Femur (tissue), 1 donor: ENCODE measurements at regions not wholly inside any gene's neighbourhood (a gene's known extent, or its start where the extent isn't known, plus 50 kb on each side); places are given as distances from the start of the nearest gene placed in this dataset.

Source experiments
- DNase-seq: peaks from one replicate; pipeline ENCODE4 v3.0.0-alpha.2; 2017

GRCh38 chr10:128693493-128694131 lies 567.4 kb upstream of the MKI67 start:
- DNase-seq: no peak

DNA sequence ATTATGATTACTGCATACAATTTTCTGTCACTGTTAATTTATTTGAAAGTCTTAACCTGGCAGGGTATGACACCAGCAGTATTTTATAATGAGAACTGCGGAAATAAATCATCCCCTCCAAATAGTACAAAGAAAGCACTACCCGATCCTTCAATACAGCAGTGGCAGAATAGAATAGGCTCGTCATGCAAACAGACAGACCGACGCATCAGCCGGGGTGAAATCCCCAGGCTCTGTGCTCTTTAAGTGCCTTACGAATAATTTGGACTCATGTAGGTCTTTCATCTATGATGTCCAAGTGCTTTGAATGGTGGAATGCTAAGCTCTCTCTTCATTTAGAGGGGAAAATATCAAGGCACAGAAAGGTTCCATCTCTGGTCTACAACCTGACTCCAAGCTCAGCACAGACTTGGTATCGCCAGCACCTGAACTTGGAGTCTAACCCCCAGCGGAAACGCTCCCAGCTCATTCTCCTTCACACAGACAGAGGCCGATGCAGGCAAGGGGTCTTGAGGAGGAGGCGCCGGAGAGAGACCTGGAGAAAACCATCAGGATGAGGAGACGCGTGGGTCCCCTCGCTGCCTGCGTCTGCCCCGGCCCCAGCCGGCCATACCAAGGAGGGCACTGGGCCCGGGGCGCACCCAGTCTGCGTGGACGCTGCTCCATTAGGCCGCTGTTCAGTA lies 568.1 kb upstream of the MKI67 start:
- DNase-seq: no peak

- no peak for DNase-seq
These were observed 568.9 kb upstream of the MKI67 start for GRCh38 chr10:128694851-128695725.

DNA sequence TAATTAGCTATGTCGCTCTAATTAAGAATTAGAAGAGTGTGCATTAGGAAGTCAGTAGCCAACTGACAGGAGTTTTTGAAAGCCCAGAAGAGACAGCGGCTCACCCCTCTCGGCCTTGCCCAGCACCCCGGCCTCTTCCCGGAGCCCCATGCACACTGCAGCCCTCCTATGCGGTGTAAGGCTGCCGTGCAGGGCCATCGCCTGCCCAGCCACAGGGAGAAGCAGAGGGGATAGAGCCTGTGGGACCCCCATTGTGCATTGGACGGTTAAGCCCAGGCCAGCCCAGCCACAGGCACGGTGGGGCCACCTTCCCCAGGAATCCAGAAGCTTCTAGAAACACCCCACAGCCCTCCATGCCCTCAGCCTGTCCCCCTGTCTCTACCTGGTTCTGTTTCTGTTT lies 569.7 kb upstream of the MKI67 start:
- no peak for DNase-seq

DNA sequence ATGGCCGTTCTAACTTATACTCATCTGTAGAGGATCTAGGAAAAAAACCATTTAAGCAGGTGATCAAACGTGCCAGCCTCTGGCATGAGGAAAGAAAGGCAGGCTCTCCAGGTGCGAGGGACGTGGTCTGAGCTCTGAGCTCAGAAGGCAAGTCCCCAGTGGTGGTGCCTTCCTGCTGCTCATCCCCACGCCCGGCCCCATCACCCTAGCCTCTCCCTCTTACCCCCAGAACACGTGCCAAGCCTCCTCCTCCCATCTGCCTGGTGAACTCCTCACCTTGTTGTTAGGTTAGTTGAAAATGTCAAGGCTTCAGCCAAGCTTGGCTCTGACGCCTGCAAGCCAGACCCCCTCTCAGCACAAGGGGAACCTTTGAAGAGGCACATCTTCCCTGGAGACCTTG lies 571.2 kb upstream of the MKI67 start:
- DNase-seq: no peak

DNA sequence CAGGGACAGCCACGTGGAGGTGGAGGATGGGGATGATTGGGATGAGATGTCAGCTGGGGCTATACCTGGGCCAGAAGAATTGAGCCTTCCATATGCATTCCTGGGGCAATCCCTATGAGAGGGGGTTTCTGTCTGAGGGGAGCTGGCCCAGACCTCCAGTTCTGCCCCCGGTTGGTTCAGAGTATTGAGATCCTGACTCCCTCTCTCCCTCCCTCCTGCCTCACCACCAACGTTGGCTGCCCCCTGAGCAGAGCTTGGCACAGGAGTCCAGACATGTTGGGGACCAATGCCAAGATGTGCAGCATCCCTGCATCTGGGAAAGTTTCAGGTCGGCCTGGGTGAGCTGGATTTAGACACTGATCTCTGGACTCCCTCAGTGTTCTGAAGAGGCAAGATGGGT lies 575.2 kb upstream of the MKI67 start:
- DNase-seq: no peak

- no peak for DNase-seq
These were observed 575.6 kb upstream of the MKI67 start for GRCh38 chr10:128701837-128702236.

DNA sequence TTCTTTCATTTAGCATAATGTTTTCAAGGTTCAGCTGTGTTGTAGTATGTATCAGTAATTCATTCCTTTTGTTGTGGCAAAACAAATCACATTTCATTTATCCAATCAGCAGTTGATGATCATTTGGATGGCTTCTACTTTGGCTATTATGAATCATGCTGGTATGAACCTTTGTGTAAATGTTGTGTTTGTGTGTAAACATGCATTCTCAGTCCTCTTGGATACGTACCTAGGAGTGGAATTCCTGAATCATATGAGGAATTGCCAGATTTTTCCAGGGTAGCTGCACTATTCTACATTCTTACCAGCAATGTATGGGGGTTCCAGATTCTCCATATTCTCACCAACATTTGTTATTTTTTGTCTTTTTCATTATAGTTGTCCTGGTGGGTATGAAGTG lies 578.5 kb upstream of the MKI67 start:
- DNase-seq: no peak

DNA sequence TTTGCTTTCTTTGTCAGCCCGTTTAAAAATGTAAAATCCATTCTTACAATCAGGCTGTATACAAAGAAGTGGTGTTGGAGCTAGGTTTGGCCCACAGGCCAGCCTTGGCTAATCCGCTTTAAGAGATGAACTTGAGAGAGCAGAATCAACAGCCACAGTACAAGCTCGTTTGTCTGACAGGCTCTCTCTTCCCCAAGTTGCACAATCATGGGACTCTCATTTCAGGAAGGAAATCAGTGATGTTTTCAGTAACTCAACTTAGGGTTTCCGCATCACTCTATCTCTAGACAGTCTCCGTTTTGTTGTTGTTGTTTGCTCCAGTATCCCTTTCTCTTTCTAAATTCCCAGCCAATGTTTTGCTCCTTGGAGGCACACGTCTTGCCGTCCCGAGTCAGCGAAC lies 582.0 kb upstream of the MKI67 start:
- DNase-seq: no peak

GRCh38 chr10:128709686-128710085 lies 583.5 kb upstream of the MKI67 start:
- no peak for DNase-seq

- no peak for DNase-seq
These were observed 584.0 kb upstream of the MKI67 start for GRCh38 chr10:128710098-128710797.

DNA sequence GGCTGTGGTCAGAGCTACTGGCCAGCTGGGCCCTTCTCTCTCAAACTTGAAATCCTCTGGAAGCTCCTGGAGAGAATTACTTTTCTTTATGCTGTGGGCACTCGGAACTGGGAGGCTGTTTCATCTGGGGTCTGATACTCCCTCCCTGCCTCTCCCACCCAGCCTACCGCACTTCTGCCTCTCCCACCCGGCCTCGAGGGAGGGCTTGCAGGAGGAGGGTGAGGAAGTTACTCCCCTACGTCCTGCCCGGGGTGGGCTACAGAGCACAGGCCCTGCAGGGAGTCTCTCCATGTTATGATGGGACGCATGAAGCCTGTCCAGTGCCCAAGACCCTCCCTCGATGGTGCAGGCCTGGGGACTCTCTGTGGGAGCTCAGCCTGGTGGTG lies 584.6 kb upstream of the MKI67 start:
- DNase-seq: no peak

GRCh38 chr10:128711806-128712205 lies 585.6 kb upstream of the MKI67 start:
- no peak for DNase-seq

DNA sequence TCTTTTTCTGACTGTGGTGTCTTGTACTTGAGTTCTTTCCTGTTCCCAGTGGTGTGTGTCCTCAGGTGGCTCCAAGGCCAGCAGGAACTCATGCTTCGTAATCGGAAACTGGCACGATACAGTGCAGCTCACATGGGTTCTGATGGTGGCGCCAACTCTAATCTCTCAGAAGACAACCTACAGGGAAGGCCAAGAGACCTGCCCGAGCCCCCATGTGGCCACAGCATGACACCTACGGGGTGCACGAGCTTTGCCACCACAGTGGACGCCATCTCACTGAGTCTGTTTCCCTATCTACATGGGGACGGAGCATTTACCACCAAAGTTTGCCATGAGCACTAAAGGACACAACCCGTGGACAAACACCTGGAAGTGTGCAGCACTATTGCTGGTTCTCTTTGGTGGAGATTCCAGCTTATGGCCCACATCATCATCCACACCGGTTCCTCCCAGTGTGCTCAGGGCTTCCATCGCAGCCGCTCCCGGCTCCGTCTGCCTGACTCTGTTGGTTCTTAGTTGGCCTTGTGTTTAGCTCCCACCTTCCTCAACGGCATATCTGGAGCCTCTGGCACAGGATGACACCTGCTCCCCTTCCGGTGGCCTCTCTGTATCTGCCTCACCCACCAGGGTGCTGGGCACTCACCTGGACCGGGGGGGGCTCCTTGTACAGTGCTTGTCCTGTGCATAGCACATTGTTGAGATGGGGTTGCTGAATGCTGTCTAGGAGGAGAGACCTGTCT lies 586.6 kb upstream of the MKI67 start:
- no peak for DNase-seq

DNA sequence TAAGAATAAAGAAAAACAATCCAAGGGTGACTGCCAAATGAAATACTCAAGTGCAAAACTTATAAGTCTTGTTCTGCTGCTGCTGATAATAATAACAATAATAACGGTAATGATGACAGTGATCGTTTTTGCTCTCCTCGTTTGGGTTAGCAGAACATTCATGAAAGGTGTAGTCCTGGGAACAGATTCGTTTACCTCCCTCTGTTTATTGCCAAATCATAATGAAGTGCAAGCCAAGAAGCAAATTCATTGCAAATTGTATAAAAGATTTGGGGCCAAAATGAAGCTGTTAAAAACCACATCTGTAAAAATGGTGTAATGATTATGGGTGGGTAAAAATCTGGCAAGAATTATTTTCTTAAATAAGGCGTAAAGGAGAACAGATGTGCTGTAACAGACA lies 587.2 kb upstream of the MKI67 start:
- DNase-seq: no peak

GRCh38 chr10:128713874-128714570 lies 587.8 kb upstream of the MKI67 start:
- DNase-seq: peak; percentile 87

GRCh38 chr10:128714644-128715415 lies 588.6 kb upstream of the MKI67 start:
- DNase-seq: no peak

DNA sequence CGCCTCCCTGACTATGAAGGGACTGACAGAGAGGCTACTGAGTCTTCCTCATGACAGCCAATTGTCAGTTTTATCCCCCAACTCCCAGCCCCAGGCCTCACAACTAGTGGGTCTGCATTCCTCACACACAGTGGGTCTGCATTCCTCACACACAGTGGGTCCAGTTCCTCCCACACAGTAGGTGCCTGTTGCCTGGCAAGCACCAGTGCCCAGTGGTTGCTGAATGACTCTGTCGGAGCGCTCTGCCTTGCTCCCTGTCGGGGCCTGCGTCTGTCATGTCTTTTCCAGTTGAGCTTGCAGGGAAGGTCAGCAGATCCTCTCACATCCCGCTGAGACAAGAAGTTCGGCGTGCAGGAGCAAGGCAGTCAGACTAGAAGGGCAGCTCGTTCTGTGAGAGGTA lies 590.0 kb upstream of the MKI67 start:
- DNase-seq: no peak

- no peak for DNase-seq
These were observed 595.8 kb upstream of the MKI67 start for GRCh38 chr10:128721963-128722445.

- DNase-seq: no peak
These were observed 596.7 kb upstream of the MKI67 start for GRCh38 chr10:128722947-128723346.

- no peak for DNase-seq
These were observed 597.5 kb upstream of the MKI67 start for GRCh38 chr10:128723631-128724205.
